ENCODE measurements at regions not wholly inside any gene's neighbourhood (a gene's known extent, or its start where the extent isn't known, plus 50 kb on each side); places are given as distances from the start of the nearest gene placed in this dataset.

DNA sequence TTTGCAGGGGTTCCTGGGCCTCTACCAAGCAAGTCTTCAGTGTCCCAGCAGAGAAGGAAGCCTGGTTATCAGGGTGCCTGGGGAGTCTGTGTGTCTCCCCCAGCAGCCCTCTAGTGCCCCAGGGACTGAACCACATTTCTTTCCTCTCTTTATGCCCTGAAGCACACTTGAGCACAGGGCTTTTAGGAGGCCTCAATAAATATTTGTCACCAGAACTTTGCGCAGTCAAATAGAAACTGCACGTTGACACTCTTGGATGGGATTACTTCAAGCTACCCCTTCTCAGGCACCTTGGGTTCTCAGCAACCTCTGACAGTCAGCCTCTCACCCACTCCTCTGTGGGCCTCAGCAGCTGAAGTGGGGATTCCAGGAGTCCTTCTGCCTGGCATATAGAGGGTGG is 226.6 kb upstream of the HES1 start:
- WGBS, 4 donors = 88 to 100% (median 91%) methylated on average over 2 of the region's 2 CpGs
- TF ChIP-seq POLR2A (IDR thresholded peaks at IDR 0.05) (no peak), CTCF (IDR thresholded peaks at IDR 0.05) (no peak)
- Histone ChIP-seq H3K36me3 (replicated peaks in 1 of 2) (no peaks in the 10 kb centered on the region), H3K9me3 (replicated peaks in 1 of 3) (no peaks in the 10 kb centered on the region), H3K27ac (no peak overlapping the region), H3K4me3 (no peak overlapping the region), H3K27me3 (no peaks in the 10 kb centered on the region), H3K4me1 (replicated peaks in 1 of 2) (peaks cover 0 to 8% of the 10 kb centered on the region in 2 donors)
- intact Hi-C loops (cut with DNase I) = no loop called here
- DNase-seq = no peak

- Histone ChIP-seq H3K36me3 (replicated peaks in 1 of 2) (no peaks in the 10 kb centered on the region), H3K4me3 (no peak overlapping the region), H3K27ac (no peak overlapping the region), H3K4me1 (replicated peaks in 1 of 2) (peaks cover 0 to 2% of the 10 kb centered on the region in 2 donors), H3K9me3 (replicated peaks in 1 of 3) (no peaks in the 10 kb centered on the region), H3K27me3 (no peaks in the 10 kb centered on the region)
- WGBS, 4 donors = 91 to 96% (median 95%) methylated on average over 1 of the region's 1 CpG
- intact Hi-C loops (cut with DNase I) = no loop called here
- DNase-seq = no peak
- no peak for TF ChIP-seq POLR2A (IDR thresholded peaks at IDR 0.05)
- no peak for TF ChIP-seq CTCF (IDR thresholded peaks at IDR 0.05)
Measured at GRCh38 chr3:193910310-193910709, 225.6 kb upstream of the HES1 start.

GRCh38 chr3:193910886-193911738 is 224.8 kb upstream of the HES1 start:
- Histone ChIP-seq H3K27me3 (no peaks in the 10 kb centered on the region), H3K4me1 (replicated peaks in 1 of 2) (no peaks in the 10 kb centered on the region), H3K9me3 (replicated peaks in 1 of 3) (no peaks in the 10 kb centered on the region), H3K27ac (peak overlapping the region in 1 of 5 donors; percentile 35), H3K36me3 (replicated peaks in 1 of 2) (no peaks in the 10 kb centered on the region), H3K4me3 (no peak overlapping the region)
- intact Hi-C loops (cut with DNase I) = no loop called here
- 43 to 66% (median 60%) methylated on average over 9 of the region's 9 CpGs for WGBS, 4 donors
- TF ChIP-seq POLR2A (IDR thresholded peaks at IDR 0.05) = no peak
- TF ChIP-seq CTCF (IDR thresholded peaks at IDR 0.05) = no peak
- DNase-seq = peak in 5 of 7 donors; percentile 26 to 63 (median 33)

GRCh38 chr3:193911784-193912340 is 224.1 kb upstream of the HES1 start:
- no peak overlapping the region for H3K4me3 ChIP-seq
- H3K36me3 ChIP-seq (replicated peaks in 1 of 2) = no peaks in the 10 kb centered on the region
- no peaks in the 10 kb centered on the region for H3K4me1 ChIP-seq (replicated peaks in 1 of 2)
- peak overlapping the region in 1 of 5 donors; percentile 26 for H3K27ac ChIP-seq
- TF ChIP-seq CTCF (IDR thresholded peaks at IDR 0.05) = no peak
- no peak for TF ChIP-seq POLR2A (IDR thresholded peaks at IDR 0.05)
- no peak for DNase-seq
- no peaks in the 10 kb centered on the region for H3K27me3 ChIP-seq
- no peaks in the 10 kb centered on the region for H3K9me3 ChIP-seq (replicated peaks in 1 of 3)
- intact Hi-C loops (cut with DNase I) = no loop called here
- 77 to 85% (median 80%) methylated on average over 12 of the region's 12 CpGs for WGBS, 4 donors

Data from adrenal gland (tissue), 9 donors.